Adrenal gland (tissue), 5 donors: ENCODE measurements at regions not wholly inside any gene's neighbourhood (a gene's known extent, or its start where the extent isn't known, plus 50 kb on each side); places are given as distances from the start of the nearest gene placed in this dataset.

Experiments
- POLR2A ChIP-seq, 2 donors: fragments of 450-650 bp; IDR thresholded peaks; one replicate each; pipeline ENCODE4 v1.6.1; 2017; ENCODE audit warnings: antibody characterized with exemption in 2 of 2, mild to moderate bottlenecking in 2 of 2, moderate library complexity in 1 of 2
- TF ChIP-seq, protein P1 (sequence below), 6 experiments: fragments of 450-650 bp in 4 of 6; fragments of 200-600 bp in 2 of 6; sonication (generic) in 1 of 6; IDR thresholded peaks; 1 replicate in 5 of 6; 2 replicates in 1 of 6; pipeline versions ENCODE4 v1.5.1 to v1.8.0; 2016 to 2021; ENCODE audit warnings: antibody characterized with exemption in 6 of 6, mild to moderate bottlenecking in 2 of 6, moderate library complexity in 1 of 6
- donor health status: DM: no; HTN: no; CAD: no.

GRCh38 chr7:67406976-67407375, 410.3 kb downstream of the TYW1 start:
- TF ChIP-seq, protein P1, sequence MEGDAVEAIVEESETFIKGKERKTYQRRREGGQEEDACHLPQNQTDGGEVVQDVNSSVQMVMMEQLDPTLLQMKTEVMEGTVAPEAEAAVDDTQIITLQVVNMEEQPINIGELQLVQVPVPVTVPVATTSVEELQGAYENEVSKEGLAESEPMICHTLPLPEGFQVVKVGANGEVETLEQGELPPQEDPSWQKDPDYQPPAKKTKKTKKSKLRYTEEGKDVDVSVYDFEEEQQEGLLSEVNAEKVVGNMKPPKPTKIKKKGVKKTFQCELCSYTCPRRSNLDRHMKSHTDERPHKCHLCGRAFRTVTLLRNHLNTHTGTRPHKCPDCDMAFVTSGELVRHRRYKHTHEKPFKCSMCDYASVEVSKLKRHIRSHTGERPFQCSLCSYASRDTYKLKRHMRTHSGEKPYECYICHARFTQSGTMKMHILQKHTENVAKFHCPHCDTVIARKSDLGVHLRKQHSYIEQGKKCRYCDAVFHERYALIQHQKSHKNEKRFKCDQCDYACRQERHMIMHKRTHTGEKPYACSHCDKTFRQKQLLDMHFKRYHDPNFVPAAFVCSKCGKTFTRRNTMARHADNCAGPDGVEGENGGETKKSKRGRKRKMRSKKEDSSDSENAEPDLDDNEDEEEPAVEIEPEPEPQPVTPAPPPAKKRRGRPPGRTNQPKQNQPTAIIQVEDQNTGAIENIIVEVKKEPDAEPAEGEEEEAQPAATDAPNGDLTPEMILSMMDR (IDR thresholded peaks at IDR 0.05): no peak
- TF ChIP-seq POLR2A (IDR thresholded peaks at IDR 0.05): no peak
